ENCODE measurements at regions not wholly inside any gene's neighbourhood (a gene's known extent, or its start where the extent isn't known, plus 50 kb on each side); places are given as distances from the start of the nearest gene placed in this dataset.

- TF ChIP-seq, protein P1, sequence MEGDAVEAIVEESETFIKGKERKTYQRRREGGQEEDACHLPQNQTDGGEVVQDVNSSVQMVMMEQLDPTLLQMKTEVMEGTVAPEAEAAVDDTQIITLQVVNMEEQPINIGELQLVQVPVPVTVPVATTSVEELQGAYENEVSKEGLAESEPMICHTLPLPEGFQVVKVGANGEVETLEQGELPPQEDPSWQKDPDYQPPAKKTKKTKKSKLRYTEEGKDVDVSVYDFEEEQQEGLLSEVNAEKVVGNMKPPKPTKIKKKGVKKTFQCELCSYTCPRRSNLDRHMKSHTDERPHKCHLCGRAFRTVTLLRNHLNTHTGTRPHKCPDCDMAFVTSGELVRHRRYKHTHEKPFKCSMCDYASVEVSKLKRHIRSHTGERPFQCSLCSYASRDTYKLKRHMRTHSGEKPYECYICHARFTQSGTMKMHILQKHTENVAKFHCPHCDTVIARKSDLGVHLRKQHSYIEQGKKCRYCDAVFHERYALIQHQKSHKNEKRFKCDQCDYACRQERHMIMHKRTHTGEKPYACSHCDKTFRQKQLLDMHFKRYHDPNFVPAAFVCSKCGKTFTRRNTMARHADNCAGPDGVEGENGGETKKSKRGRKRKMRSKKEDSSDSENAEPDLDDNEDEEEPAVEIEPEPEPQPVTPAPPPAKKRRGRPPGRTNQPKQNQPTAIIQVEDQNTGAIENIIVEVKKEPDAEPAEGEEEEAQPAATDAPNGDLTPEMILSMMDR (IDR thresholded peaks at IDR 0.05) = no peak
- no peak for TF ChIP-seq POLR2AphosphoS5 (IDR thresholded peaks at IDR 0.05)
Observed at GRCh38 chr7:81025360-81025759, 106.5 kb upstream of the SEMA3C start.
